Right renal cortex interstitium (tissue), 3 donors: ENCODE measurements at regions not wholly inside any gene's neighbourhood (a gene's known extent, or its start where the extent isn't known, plus 50 kb on each side); places are given as distances from the start of the nearest gene placed in this dataset.
A peak's percentile ranks its signal among the peaks of the same experiment; 100 is the strongest.

Experiments
- DNase-seq, 3 donors: peaks; one replicate each; pipeline ENCODE4 v3.0.0-alpha.2; 2013; ENCODE audit warnings: low read depth in 3 of 3, low spot score in 2 of 3

GRCh38 chr14:38904959-38905358, 198.1 kb downstream of the SEC23A start:
- no peak for DNase-seq

GRCh38 chr14:38901791-38902190, 201.2 kb downstream of the SEC23A start:
- no peak for DNase-seq

- no peak for DNase-seq
These were observed 202.1 kb downstream of the SEC23A start for GRCh38 chr14:38900887-38901286.

- no peak for DNase-seq
These were observed 215.3 kb downstream of the SEC23A start for GRCh38 chr14:38887696-38888095.

- DNase-seq = no peak
These were observed 218.9 kb downstream of the SEC23A start for GRCh38 chr14:38884109-38884508.

GRCh38 chr14:38883127-38883526, 219.9 kb downstream of the SEC23A start:
- no peak for DNase-seq

- no peak for DNase-seq
These were observed 220.5 kb downstream of the SEC23A start for GRCh38 chr14:38882533-38882932.

- no peak for DNase-seq
These were observed 222.2 kb downstream of the SEC23A start for GRCh38 chr14:38880643-38881524.

GRCh38 chr14:38877744-38878388, 225.2 kb downstream of the SEC23A start:
- no peak for DNase-seq

- DNase-seq = no peak
These were observed 228.3 kb downstream of the SEC23A start for GRCh38 chr14:38874721-38875120.

GRCh38 chr14:38873941-38874612, 229.0 kb downstream of the SEC23A start:
- DNase-seq = no peak

- no peak for DNase-seq
These were observed 232.7 kb downstream of the SEC23A start for GRCh38 chr14:38870296-38870836.

- DNase-seq = peak in 2 of 3 donors; percentile 32 to 47
These were observed 234.4 kb downstream of the SEC23A start for GRCh38 chr14:38868399-38869290.

GRCh38 chr14:38867561-38868150, 235.4 kb downstream of the SEC23A start:
- peak; percentile 66 to 71 (median 66) for DNase-seq

- DNase-seq = no peak
These were observed 236.6 kb downstream of the SEC23A start for GRCh38 chr14:38866461-38866860.

GRCh38 chr14:38862366-38862765, 240.7 kb downstream of the SEC23A start:
- no peak for DNase-seq

GRCh38 chr14:38860530-38860929, 242.5 kb downstream of the SEC23A start:
- DNase-seq = no peak

GRCh38 chr14:38856798-38857197, 246.2 kb downstream of the SEC23A start:
- DNase-seq = no peak

GRCh38 chr14:38855513-38855912, 247.5 kb downstream of the SEC23A start:
- no peak for DNase-seq

GRCh38 chr14:38851111-38851510, 251.9 kb downstream of the SEC23A start:
- no peak for DNase-seq
